ENCODE measurements at regions not wholly inside any gene's neighbourhood (a gene's known extent, or its start where the extent isn't known, plus 50 kb on each side); places are given as distances from the start of the nearest gene placed in this dataset.

GRCh38 chr12:85690146-85690545 lies 146.1 kb downstream of the RASSF9 start:
- TF ChIP-seq CTCF (IDR thresholded peaks at IDR 0.05) (no peak), POLR2A (IDR thresholded peaks at IDR 0.05) (no peak)
